GM12878 (cell line): ENCODE measurements at regions not wholly inside any gene's neighbourhood (a gene's known extent, or its start where the extent isn't known, plus 50 kb on each side); places are given as distances from the start of the nearest gene placed in this dataset.

Experiments
- ATAC-seq: fragments of 200-7000 bp; cut with Tn5 transposase; 3 replicates; pipeline ENCODE4 v1.9.1; 2020; ENCODE audit warnings: mild to moderate bottlenecking, moderate library complexity
- BruUV-seq: library from RNA; stranded (reverse); fragments of 400-500 nt; replicated peaks from 2 replicates; lab custom pipeline; 2021; lab: Mats Ljungman, UMichigan
- CTCF ChIA-PET: fragments of 300-600 bp; sonication (Branson Sonifier 250); formaldehyde crosslinking; extraction: SDS; loops from one replicate; lab custom pipeline; 2021; ENCODE audit warnings: inconsistent platforms; lab: Yijun Ruan, JAX
- POLR2A ChIA-PET: fragments of 350-600 bp; formaldehyde crosslinking; extraction: SDS; loops from one replicate; lab custom pipeline; 2021; ENCODE audit warnings: inconsistent platforms; lab: Charles Lee
- RAD21 ChIA-PET: fragments of 300-600 bp; sonication (Branson Sonifier 250); formaldehyde crosslinking; loops from one replicate; lab custom pipeline; 2023; ENCODE audit warnings: antibody characterized with exemption; ENCODE audit not compliant: unreplicated experiment; lab: Charles Lee
- SMC1A ChIA-PET: fragments of 300-600 bp; sonication (Branson Sonifier 250); formaldehyde crosslinking; loops from one replicate; lab custom pipeline; 2023; ENCODE audit not compliant: unreplicated experiment, uncharacterized antibody; lab: Charles Lee
- DNase-seq: peaks from one replicate; pipeline ENCODE4 v3.0.0-alpha.2; 2011; ENCODE audit warnings: low read depth, low spot score
- FAIRE-seq: peaks from 3 replicates; lab custom pipeline; 2011; peaks lifted over from hg19 to GRCh38; lab: Jason Lieb, UNC
- H2AFZ ChIP-seq: 2 replicates; pipeline ENCODE4 v1.6.0; 2011; ENCODE audit warnings: low read depth, low read length, control low read depth; ENCODE audit not compliant: control insufficient read depth
- H3K27ac ChIP-seq: 2 replicates; pipeline ENCODE4 v1.5.1; 2011; ENCODE audit warnings: control low read depth; ENCODE audit not compliant: control insufficient read depth, insufficient read depth
- H3K27me3 ChIP-seq, 2 experiments: replicated peaks in 1 of 2; 2 replicates each; pipeline versions ENCODE4 v1.6.0 to v1.6.1; 2011; ENCODE audit warnings: low read length in 1 of 2; ENCODE audit not compliant: control insufficient read depth in 2 of 2, insufficient read depth in 2 of 2
- H3K36me3 ChIP-seq, 2 experiments: 2 replicates each; pipeline ENCODE4 v1.5.1; 2011; ENCODE audit warnings: low read length in 1 of 2; ENCODE audit not compliant: control insufficient read depth in 2 of 2, insufficient read depth in 2 of 2
- H3K4me1 ChIP-seq: 2 replicates; pipeline ENCODE4 v1.6.1; 2011; ENCODE audit warnings: mild to moderate bottlenecking, low read length, moderate library complexity, mixed read lengths; ENCODE audit not compliant: control insufficient read depth, insufficient read depth
- H3K4me2 ChIP-seq: 2 replicates; pipeline ENCODE4 v1.6.0; 2011; ENCODE audit warnings: control low read depth; ENCODE audit not compliant: control insufficient read depth, insufficient read depth
- H3K4me3 ChIP-seq: fragments of 200-600 bp; sonication (generic); 2 replicates; pipeline ENCODE4 v1.5.1; 2016
- H3K79me2 ChIP-seq: 2 replicates; pipeline ENCODE4 v1.6.0; 2011; ENCODE audit warnings: low read length; ENCODE audit not compliant: control insufficient read depth, insufficient read depth
- H3K9ac ChIP-seq: 2 replicates; pipeline ENCODE4 v1.8.0; 2011; ENCODE audit warnings: low read length, control low read depth, mixed read lengths; ENCODE audit not compliant: control insufficient read depth, insufficient read depth
- H3K9me3 ChIP-seq: replicated peaks from 3 replicates; pipeline ENCODE4 v1.5.1; 2011; ENCODE audit warnings: mild to moderate bottlenecking, low read length; ENCODE audit not compliant: control insufficient read depth, insufficient read depth
- H4K20me1 ChIP-seq: 2 replicates; pipeline ENCODE4 v1.6.0; 2011; ENCODE audit not compliant: control insufficient read depth, insufficient read depth
- CBX5 ChIP-seq: sonication (generic); IDR thresholded peaks from 2 replicates; pipeline ENCODE4 v1.6.1; 2016; ENCODE audit warnings: low read depth, moderate library complexity, mild to moderate bottlenecking, inconsistent platforms
- EGR1 ChIP-seq, 2 experiments: IDR thresholded peaks; 1 replicate in 1 of 2; 2 replicates in 1 of 2; pipeline ENCODE4 v1.6.1; 2011 to 2012; ENCODE audit warnings: low read depth in 2 of 2, low read length in 2 of 2, borderline replicate concordance in 1 of 2, mild to moderate bottlenecking in 1 of 2, moderate library complexity in 1 of 2
- NR2C1 ChIP-seq: fragments of 450-650 bp; IDR thresholded peaks from 2 replicates; pipeline ENCODE4 v1.6.1; 2017; ENCODE audit warnings: antibody characterized with exemption, mild to moderate bottlenecking, moderate library complexity
- NR2F1 ChIP-seq: fragments of 450-650 bp; conservative IDR thresholded peaks from 2 replicates; pipeline ENCODE4 v1.6.1; 2017; ENCODE audit warnings: mild to moderate bottlenecking
- RUNX3 ChIP-seq: IDR thresholded peaks from 2 replicates; pipeline ENCODE4 v1.6.1; 2012; ENCODE audit warnings: low read length, inconsistent platforms
- ZNF384 ChIP-seq: IDR thresholded peaks from 2 replicates; pipeline ENCODE4 v1.6.1; 2012; ENCODE audit warnings: low read depth, mild to moderate bottlenecking, low read length, improper control_type of control experiment, borderline replicate concordance
- WGBS: methylation state at CpG from one replicate; pipeline ENCODE4 v1.1.6; 2016; ENCODE audit warnings: low lambda C conversion rate; ENCODE audit not compliant: insufficient replicate concordance, insufficient coverage; ENCODE audit errors: missing lambda C conversion rate; 5-methylcytosine and 5-hydroxymethylcytosine counted together
- in situ Hi-C: fragments of 300-500 bp; cut with MboI; formaldehyde crosslinking; loops from 9 replicates; pipeline ENCODE4 v1.14.3; 2018; ENCODE audit warnings: mixed read lengths
- intact Hi-C: fragments of 100-400 bp; cut with micrococcal nuclease; formaldehyde crosslinking; loops from one replicate; pipeline ENCODE4 v1.14.2; 2022; ENCODE audit not compliant: unreplicated experiment
- TF ChIP-seq, protein P1 (sequence below): IDR thresholded peaks from 2 replicates; pipeline ENCODE4 v1.6.1; 2012; ENCODE audit warnings: low read depth, low read length, improper control_type of control experiment
- TF ChIP-seq, protein P2 (sequence below): IDR thresholded peaks from 2 replicates; pipeline ENCODE4 v1.6.1; 2011; ENCODE audit warnings: low read depth, low read length, improper control_type of control experiment, borderline replicate concordance
- TF ChIP-seq, protein P3 (sequence below): fragments of 450-650 bp; formaldehyde crosslinking; IDR thresholded peaks from 2 replicates; pipeline ENCODE4 v1.4.0; 2022; ENCODE audit warnings: mild to moderate bottlenecking, moderate library complexity
- TF ChIP-seq, protein P4 (sequence below): IDR thresholded peaks from 2 replicates; pipeline ENCODE4 v1.6.1; 2011; ENCODE audit warnings: low read depth, mild to moderate bottlenecking, low read length, moderate library complexity, borderline replicate concordance; ENCODE audit errors: extremely low read depth

DNA sequence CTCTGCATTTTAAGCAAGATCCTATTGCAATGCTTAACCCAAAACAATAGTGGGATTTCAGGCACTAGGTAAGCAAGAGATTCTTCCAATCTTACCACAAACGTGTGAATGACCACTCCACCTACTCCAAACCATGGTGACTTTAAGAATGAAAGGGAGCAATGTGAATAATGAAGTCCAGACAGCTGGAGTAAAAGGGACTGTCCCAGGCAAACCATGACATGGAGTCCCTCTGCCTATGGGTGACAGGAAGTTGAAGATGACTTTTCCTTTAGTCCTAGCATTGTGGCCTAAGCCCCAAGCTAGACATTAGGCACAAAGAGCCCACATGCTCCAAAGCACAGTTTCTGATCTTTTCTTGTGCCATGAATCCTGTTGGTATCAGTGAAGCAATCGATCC is 179.0 kb downstream of the SHQ1 start:
- H4K20me1 ChIP-seq, result no peaks in the 10 kb centered on the region
- intact Hi-C loops, result no loop called here
- H3K79me2 ChIP-seq, result no peaks in the 10 kb centered on the region
- H3K9me3 ChIP-seq, result no peaks in the 10 kb centered on the region
- TF ChIP-seq EGR1 (IDR thresholded peaks at IDR 0.05; ENCODE audit: borderline replicate concordance in 1 of 2, low read depth in 2 of 2, low read length in 2 of 2), result no peak
- TF ChIP-seq, protein P1, sequence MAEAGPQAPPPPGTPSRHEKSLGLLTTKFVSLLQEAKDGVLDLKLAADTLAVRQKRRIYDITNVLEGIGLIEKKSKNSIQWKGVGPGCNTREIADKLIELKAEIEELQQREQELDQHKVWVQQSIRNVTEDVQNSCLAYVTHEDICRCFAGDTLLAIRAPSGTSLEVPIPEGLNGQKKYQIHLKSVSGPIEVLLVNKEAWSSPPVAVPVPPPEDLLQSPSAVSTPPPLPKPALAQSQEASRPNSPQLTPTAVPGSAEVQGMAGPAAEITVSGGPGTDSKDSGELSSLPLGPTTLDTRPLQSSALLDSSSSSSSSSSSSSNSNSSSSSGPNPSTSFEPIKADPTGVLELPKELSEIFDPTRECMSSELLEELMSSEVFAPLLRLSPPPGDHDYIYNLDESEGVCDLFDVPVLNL, result no peak
- TF ChIP-seq RUNX3, result peak; percentile 25; the same call in 1 of the 2 replicates
- TF ChIP-seq, all 136 proteins: peak for 1
- Histone ChIP-seq H3K36me3 (no peaks in the 10 kb centered on the region), H3K4me1 (no peaks in the 10 kb centered on the region), H3K27ac (no peak overlapping the region), H3K27me3 (no peaks in the 10 kb centered on the region), H3K4me3 (no peak overlapping the region), H3K9ac (no peak overlapping the region), H2AFZ (no peak overlapping the region), H3K4me2 (no peak overlapping the region)
- ChIA-PET CTCF (interaction anchor here (1.1 to 9.1 kb wide), 2 partner anchors 153 to 417 kb away, joined by 3 to 239 read pairs; no protein-coding TSS in a partner anchor), POLR2A (no interaction called here), RAD21 (interaction anchor here (1.2 to 1.3 kb wide), 2 partner anchors 14 to 153 kb away, joined by 3 read pairs; no protein-coding TSS in a partner anchor), SMC1A (interaction anchor here (1.5 to 5.1 kb wide), 3 partner anchors 147 to 151 kb away, joined by 3 to 55 read pairs (median 6); no protein-coding TSS in a partner anchor)
- BruUV-seq, result no TSS peak
- 23% methylated on average over 2 of the region's 2 CpGs for WGBS
- in situ Hi-C loops, result loop anchor here (5.0 to 10.0 kb wide), 2 partner anchors 153 to 416 kb away; no protein-coding TSS in a partner anchor
- ATAC-seq (no peak), DNase-seq (no peak), FAIRE-seq (no peak)

DNA sequence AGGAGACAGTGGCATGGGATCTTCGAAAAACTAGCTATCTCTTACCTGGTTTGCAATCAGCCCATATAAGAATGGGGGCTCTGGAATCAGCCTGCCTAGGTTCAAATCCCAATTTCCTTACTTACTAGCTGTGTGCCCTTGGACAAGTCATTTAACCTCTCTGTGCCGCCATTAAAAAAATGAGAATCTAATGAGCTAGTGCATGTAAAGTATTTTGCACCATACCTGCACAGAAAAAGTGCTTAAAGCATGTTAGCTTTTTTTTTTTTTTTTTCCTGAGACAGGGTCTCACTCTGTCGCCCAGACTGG is 181.8 kb downstream of the SHQ1 start:
- Histone ChIP-seq H3K36me3 (no peaks in the 10 kb centered on the region), H3K27ac (no peak overlapping the region), H3K9ac (no peak overlapping the region), H4K20me1 (no peaks in the 10 kb centered on the region), H3K4me3 (no peak overlapping the region), H3K27me3 (no peaks in the 10 kb centered on the region), H3K4me2 (no peak overlapping the region), H3K9me3 (no peaks in the 10 kb centered on the region), H3K4me1 (no peaks in the 10 kb centered on the region), H2AFZ (no peak overlapping the region), H3K79me2 (no peaks in the 10 kb centered on the region)
- in situ Hi-C loops (loop anchor here (5.0 to 10.0 kb wide), 2 partner anchors 156 to 418 kb away; no protein-coding TSS in a partner anchor), intact Hi-C loops (loop anchor here (1.0 to 2.0 kb wide), 3 partner anchors 151 to 418 kb away; no protein-coding TSS in a partner anchor)
- RAD21 ChIA-PET, result interaction anchor here (0.6 to 5.2 kb wide), 21 partner anchors 9 to 791 kb away, joined by 3 to 131 read pairs (median 5); no protein-coding TSS in a partner anchor
- FAIRE-seq (no peak), DNase-seq (no peak), ATAC-seq (no peak)
- CTCF ChIA-PET, result interaction anchor here (0.6 to 9.1 kb wide), 58 partner anchors 9 to 864 kb away, joined by 3 to 239 read pairs (median 4); no protein-coding TSS in a partner anchor
- 50% methylated on average over 2 of the region's 3 CpGs for WGBS
- no TSS peak for BruUV-seq
- POLR2A ChIA-PET, result interaction anchor here (0.6 kb wide), 1 partner anchor 617 kb away, joined by 3 read pairs; no protein-coding TSS in a partner anchor
- SMC1A ChIA-PET, result interaction anchor here (0.6 to 5.6 kb wide), 31 partner anchors 9 to 936 kb away, joined by 3 to 142 read pairs (median 4); partner anchors contain the start of gene SHQ1
- TF ChIP-seq, protein P2, sequence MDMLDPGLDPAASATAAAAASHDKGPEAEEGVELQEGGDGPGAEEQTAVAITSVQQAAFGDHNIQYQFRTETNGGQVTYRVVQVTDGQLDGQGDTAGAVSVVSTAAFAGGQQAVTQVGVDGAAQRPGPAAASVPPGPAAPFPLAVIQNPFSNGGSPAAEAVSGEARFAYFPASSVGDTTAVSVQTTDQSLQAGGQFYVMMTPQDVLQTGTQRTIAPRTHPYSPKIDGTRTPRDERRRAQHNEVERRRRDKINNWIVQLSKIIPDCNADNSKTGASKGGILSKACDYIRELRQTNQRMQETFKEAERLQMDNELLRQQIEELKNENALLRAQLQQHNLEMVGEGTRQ, result no peak
- TF ChIP-seq, protein P3, sequence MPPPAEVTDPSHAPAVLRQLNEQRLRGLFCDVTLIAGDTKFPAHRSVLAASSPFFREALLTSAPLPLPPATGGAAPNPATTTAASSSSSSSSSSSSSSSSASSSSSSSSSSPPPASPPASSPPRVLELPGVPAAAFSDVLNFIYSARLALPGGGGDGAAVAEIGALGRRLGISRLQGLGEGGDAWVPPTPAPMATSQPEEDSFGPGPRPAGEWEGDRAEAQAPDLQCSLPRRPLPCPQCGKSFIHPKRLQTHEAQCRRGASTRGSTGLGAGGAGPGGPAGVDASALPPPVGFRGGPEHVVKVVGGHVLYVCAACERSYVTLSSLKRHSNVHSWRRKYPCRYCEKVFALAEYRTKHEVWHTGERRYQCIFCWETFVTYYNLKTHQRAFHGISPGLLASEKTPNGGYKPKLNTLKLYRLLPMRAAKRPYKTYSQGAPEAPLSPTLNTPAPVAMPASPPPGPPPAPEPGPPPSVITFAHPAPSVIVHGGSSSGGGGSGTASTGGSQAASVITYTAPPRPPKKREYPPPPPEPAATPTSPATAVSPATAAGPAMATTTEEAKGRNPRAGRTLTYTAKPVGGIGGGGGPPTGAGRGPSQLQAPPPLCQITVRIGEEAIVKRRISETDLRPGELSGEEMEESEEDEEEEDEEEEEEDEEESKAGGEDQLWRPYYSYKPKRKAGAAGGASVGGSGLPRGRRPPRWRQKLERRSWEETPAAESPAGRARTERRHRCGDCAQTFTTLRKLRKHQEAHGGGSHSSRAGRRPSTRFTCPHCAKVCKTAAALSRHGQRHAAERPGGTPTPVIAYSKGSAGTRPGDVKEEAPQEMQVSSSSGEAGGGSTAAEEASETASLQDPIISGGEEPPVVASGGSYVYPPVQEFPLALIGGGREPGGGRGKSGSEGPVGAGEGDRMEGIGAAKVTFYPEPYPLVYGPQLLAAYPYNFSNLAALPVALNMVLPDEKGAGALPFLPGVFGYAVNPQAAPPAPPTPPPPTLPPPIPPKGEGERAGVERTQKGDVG (CRISPR knock-in tag), result no peak
- TF ChIP-seq NR2C1 (no peak), CBX5 (no peak), NR2F1 (no peak), ZNF384 (no peak)
- TF ChIP-seq, protein P4, sequence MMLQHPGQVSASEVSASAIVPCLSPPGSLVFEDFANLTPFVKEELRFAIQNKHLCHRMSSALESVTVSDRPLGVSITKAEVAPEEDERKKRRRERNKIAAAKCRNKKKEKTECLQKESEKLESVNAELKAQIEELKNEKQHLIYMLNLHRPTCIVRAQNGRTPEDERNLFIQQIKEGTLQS, result no peak
